Sigmoid colon (tissue), 6 donors: ENCODE measurements at regions not wholly inside any gene's neighbourhood (a gene's known extent, or its start where the extent isn't known, plus 50 kb on each side); places are given as distances from the start of the nearest gene placed in this dataset.

Experiments
- DNase-seq: peaks from one replicate; pipeline ENCODE4 v3.0.0-alpha.2; 2019
- H3K27ac ChIP-seq, 4 donors: fragments of 200-600 bp; sonication (generic); one replicate each; pipeline ENCODE4 v1.5.1; 2016 to 2019; ENCODE audit warnings: mild to moderate bottlenecking in 1 of 4
- H3K27me3 ChIP-seq, 3 donors: fragments of 200-600 bp; sonication (generic); one replicate each; pipeline ENCODE4 v1.5.1; 2019; ENCODE audit warnings: mild to moderate bottlenecking in 1 of 3
- H3K36me3 ChIP-seq, 4 donors: fragments of 200-600 bp; sonication (generic); one replicate each; pipeline ENCODE4 v1.5.1; 2016 to 2019
- H3K4me1 ChIP-seq, 4 donors: fragments of 200-600 bp; sonication (generic); one replicate each; pipeline ENCODE4 v1.5.1; 2017 to 2019
- H3K4me3 ChIP-seq, 4 donors: fragments of 200-600 bp; sonication (generic); one replicate each; pipeline ENCODE4 v1.5.1; 2017 to 2019; ENCODE audit warnings: mild to moderate bottlenecking in 2 of 4, moderate library complexity in 1 of 4
- H3K9me3 ChIP-seq, 4 donors: fragments of 200-600 bp in 3 of 4; sonication (generic) in 3 of 4; one replicate each; pipeline versions ENCODE4 v1.5.1 to v1.6.1; 2013 to 2019
- CTCF ChIP-seq, 4 experiments: fragments of 450-650 bp in 3 of 4; fragments of 200-600 bp in 1 of 4; IDR thresholded peaks; one replicate each; pipeline ENCODE4 v1.5.1; 2016 to 2019; ENCODE audit warnings: antibody characterized with exemption in 4 of 4, mild to moderate bottlenecking in 3 of 4, moderate library complexity in 2 of 4
- EP300 ChIP-seq, 4 donors: sonication (generic); formaldehyde crosslinking; IDR thresholded peaks; one replicate each; pipeline ENCODE4 v1.6.1; 2017; ENCODE audit warnings: antibody characterized with exemption in 4 of 4
- POLR2A ChIP-seq, 2 donors: fragments of 450-650 bp; IDR thresholded peaks; one replicate each; pipeline ENCODE4 v1.6.1; 2016; ENCODE audit warnings: antibody characterized with exemption in 2 of 2, mild to moderate bottlenecking in 2 of 2, moderate library complexity in 2 of 2
- POLR2AphosphoS5 ChIP-seq, 4 donors: sonication (generic); formaldehyde crosslinking; IDR thresholded peaks; one replicate each; pipeline ENCODE4 v1.6.1; 2017; ENCODE audit warnings: antibody characterized with exemption in 4 of 4
- WGBS, 2 donors: extraction: QIAGEN DNeasy Blood & Tissue Kit; methylation state at CpG; one replicate each; pipeline ENCODE4 v1.1.7; 2013; 5-methylcytosine and 5-hydroxymethylcytosine counted together
- intact Hi-C: fragments of 100-400 bp; cut with DNase I; formaldehyde crosslinking; loops from one replicate; pipeline ENCODE4 v1.15.1; 2023
- donor health status: healthy with polysubstance abuse.
- donor health status: healthy.

GRCh38 chr5:73357576-73357975, 91.0 kb downstream of the FOXD1 start:
- H3K36me3 ChIP-seq = no peaks in the 10 kb centered on the region
- no peaks in the 10 kb centered on the region for H3K9me3 ChIP-seq
- H3K4me1 ChIP-seq = no peaks in the 10 kb centered on the region
- 62 to 77% methylated on average over 3 of the region's 3 CpGs for WGBS, 2 donors
- intact Hi-C loops = no loop called here
- no peak overlapping the region for H3K4me3 ChIP-seq
- DNase-seq = no peak
- H3K27ac ChIP-seq = no peak overlapping the region
- TF ChIP-seq POLR2A (IDR thresholded peaks at IDR 0.05) = no peak
- no peaks in the 10 kb centered on the region for H3K27me3 ChIP-seq

GRCh38 chr5:73355108-73355507, 93.5 kb downstream of the FOXD1 start:
- Histone ChIP-seq H3K4me3 (no peak overlapping the region), H3K9me3 (peaks cover 0 to 6% (median 0%) of the 10 kb centered on the region in 4 donors), H3K27me3 (no peaks in the 10 kb centered on the region), H3K27ac (no peak overlapping the region), H3K4me1 (no peaks in the 10 kb centered on the region), H3K36me3 (no peaks in the 10 kb centered on the region)
- 38 to 47% methylated on average over 1 of the region's 1 CpG for WGBS, 2 donors
- intact Hi-C loops = no loop called here
- TF ChIP-seq POLR2A (IDR thresholded peaks at IDR 0.05) (no peak), POLR2AphosphoS5 (IDR thresholded peaks at IDR 0.05) (no peak), EP300 (IDR thresholded peaks at IDR 0.05) (no peak), CTCF (IDR thresholded peaks at IDR 0.05) (no peak)
- no peak for DNase-seq

DNA sequence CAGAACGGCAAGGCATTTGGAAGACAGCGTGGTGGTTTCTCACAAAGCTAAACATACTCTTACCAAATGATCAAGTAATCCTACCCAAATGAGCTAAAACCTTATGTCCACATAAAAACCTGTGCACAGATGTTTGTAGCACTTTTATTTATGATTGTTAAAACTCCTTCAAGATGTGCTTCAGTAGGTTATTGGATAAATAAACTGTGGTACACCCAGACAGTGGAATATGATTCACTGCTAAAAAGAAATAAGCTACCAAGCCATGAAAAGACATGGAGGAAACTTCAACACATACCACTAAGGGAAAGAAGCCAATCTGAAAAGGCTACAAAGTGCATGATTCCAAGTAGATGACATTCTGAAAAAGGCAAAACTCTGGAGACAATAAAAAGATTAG, 94.2 kb downstream of the FOXD1 start:
- TF ChIP-seq POLR2A (IDR thresholded peaks at IDR 0.05) = no peak
- no peak for TF ChIP-seq EP300 (IDR thresholded peaks at IDR 0.05)
- TF ChIP-seq POLR2AphosphoS5 (IDR thresholded peaks at IDR 0.05) = no peak
- no peak for TF ChIP-seq CTCF (IDR thresholded peaks at IDR 0.05)
- H3K27me3 ChIP-seq = no peaks in the 10 kb centered on the region
- 77 to 85% methylated on average over 2 of the region's 2 CpGs for WGBS, 2 donors
- no peak overlapping the region for H3K27ac ChIP-seq
- no peak overlapping the region for H3K4me3 ChIP-seq
- H3K36me3 ChIP-seq = no peaks in the 10 kb centered on the region
- H3K9me3 ChIP-seq = peaks cover 0 to 6% (median 0%) of the 10 kb centered on the region in 4 donors
- no peaks in the 10 kb centered on the region for H3K4me1 ChIP-seq
- intact Hi-C loops = no loop called here
- no peak for DNase-seq

DNA sequence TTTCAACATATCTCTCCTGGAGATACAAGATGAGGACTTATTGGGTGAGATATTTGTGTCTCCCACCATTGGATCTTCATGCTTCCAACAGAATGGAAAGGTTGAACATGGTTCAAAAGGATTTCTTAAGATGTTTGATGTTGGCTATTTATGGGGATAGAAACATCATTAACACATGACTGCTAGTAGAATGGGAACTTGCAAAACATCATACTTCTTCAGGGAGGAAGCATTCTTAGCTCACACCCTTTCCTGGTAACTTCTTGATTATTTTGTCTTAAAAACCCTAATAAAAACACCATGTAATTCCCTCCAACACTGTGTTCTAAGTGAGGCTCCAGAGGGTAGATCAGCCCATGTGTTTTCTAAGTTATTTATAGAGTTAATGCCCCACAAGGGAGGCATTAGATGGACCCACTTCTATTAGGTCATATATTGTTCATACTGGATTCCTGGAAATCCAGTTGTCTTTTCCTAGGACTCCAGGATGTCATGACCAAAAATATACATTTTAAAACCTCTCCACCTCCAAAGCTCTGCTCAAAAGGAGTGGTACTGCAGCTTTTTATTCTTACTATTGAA, 95.8 kb downstream of the FOXD1 start:
- Histone ChIP-seq H3K4me1 (no peaks in the 10 kb centered on the region), H3K9me3 (peaks cover 0 to 6% (median 3%) of the 10 kb centered on the region in 4 donors), H3K27me3 (no peaks in the 10 kb centered on the region), H3K27ac (no peak overlapping the region), H3K4me3 (no peak overlapping the region), H3K36me3 (no peaks in the 10 kb centered on the region)
- intact Hi-C loops = no loop called here
- DNase-seq = no peak
- TF ChIP-seq POLR2A (IDR thresholded peaks at IDR 0.05) (no peak), POLR2AphosphoS5 (IDR thresholded peaks at IDR 0.05) (no peak), CTCF (IDR thresholded peaks at IDR 0.05) (no peak), EP300 (IDR thresholded peaks at IDR 0.05) (no peak)

GRCh38 chr5:73352243-73352642, 96.3 kb downstream of the FOXD1 start:
- H3K4me1 ChIP-seq = no peaks in the 10 kb centered on the region
- no peaks in the 10 kb centered on the region for H3K27me3 ChIP-seq
- no peak overlapping the region for H3K4me3 ChIP-seq
- TF ChIP-seq POLR2AphosphoS5 (IDR thresholded peaks at IDR 0.05) = no peak
- no peaks in the 10 kb centered on the region for H3K36me3 ChIP-seq
- no peak for DNase-seq
- peaks cover 0 to 9% (median 3%) of the 10 kb centered on the region in 4 donors for H3K9me3 ChIP-seq
- 93 to 94% methylated on average over 1 of the region's 1 CpG for WGBS, 2 donors
- intact Hi-C loops = no loop called here
- H3K27ac ChIP-seq = no peak overlapping the region

- no peaks in the 10 kb centered on the region for H3K4me1 ChIP-seq
- H3K27me3 ChIP-seq = no peaks in the 10 kb centered on the region
- no peak for TF ChIP-seq EP300 (IDR thresholded peaks at IDR 0.05)
- no peak for TF ChIP-seq CTCF (IDR thresholded peaks at IDR 0.05)
- no peak for TF ChIP-seq POLR2A (IDR thresholded peaks at IDR 0.05)
- no peak for TF ChIP-seq POLR2AphosphoS5 (IDR thresholded peaks at IDR 0.05)
- intact Hi-C loops = no loop called here
- peaks cover 0 to 9% (median 3%) of the 10 kb centered on the region in 4 donors for H3K9me3 ChIP-seq
- no peaks in the 10 kb centered on the region for H3K36me3 ChIP-seq
- DNase-seq = no peak
- no peak overlapping the region for H3K27ac ChIP-seq
- 54% methylated on average over 3 of the region's 3 CpGs for WGBS, 2 donors
- no peak overlapping the region for H3K4me3 ChIP-seq
These were observed 97.0 kb downstream of the FOXD1 start for GRCh38 chr5:73351593-73351992.
